ENCODE measurements at regions not wholly inside any gene's neighbourhood (a gene's known extent, or its start where the extent isn't known, plus 50 kb on each side); places are given as distances from the start of the nearest gene placed in this dataset.

DNA sequence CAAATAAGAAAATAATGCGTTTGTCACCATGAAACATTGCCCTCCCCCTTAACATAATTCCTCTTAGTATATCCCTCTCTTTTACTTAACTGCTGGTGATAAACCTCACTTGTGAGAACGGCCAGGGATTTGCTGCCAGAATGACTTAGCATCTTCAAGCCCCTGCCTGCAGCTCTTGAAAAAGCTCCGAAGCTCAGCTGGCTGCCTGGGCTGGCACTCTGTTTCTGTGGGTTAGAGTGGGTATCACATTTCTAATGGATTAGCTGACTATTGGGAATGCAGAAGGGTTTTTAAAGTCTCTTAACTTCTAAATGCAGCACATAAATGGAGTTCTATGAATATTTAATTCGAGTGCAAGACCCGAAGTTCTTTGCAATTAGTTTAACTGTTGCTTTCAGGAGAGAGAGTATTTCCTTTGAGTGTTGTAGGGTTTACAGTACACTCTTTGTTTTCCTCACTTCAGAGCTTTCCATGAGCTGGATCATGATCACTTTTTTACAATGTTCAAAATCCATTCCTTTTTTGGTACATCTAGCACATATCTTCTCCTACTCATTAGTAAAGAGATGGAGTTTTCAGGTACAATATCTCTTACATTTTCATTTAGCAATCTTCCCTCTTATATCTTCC is 124.7 kb upstream of the RBMS3 start:
- TF ChIP-seq, protein P1, sequence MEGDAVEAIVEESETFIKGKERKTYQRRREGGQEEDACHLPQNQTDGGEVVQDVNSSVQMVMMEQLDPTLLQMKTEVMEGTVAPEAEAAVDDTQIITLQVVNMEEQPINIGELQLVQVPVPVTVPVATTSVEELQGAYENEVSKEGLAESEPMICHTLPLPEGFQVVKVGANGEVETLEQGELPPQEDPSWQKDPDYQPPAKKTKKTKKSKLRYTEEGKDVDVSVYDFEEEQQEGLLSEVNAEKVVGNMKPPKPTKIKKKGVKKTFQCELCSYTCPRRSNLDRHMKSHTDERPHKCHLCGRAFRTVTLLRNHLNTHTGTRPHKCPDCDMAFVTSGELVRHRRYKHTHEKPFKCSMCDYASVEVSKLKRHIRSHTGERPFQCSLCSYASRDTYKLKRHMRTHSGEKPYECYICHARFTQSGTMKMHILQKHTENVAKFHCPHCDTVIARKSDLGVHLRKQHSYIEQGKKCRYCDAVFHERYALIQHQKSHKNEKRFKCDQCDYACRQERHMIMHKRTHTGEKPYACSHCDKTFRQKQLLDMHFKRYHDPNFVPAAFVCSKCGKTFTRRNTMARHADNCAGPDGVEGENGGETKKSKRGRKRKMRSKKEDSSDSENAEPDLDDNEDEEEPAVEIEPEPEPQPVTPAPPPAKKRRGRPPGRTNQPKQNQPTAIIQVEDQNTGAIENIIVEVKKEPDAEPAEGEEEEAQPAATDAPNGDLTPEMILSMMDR (IDR thresholded peaks at IDR 0.05) = no peak
- TF ChIP-seq EP300 (IDR thresholded peaks at IDR 0.05) = no peak
- no peak for TF ChIP-seq POLR2A (IDR thresholded peaks at IDR 0.05)
